HG02623 (cell line): ENCODE measurements at regions not wholly inside any gene's neighbourhood (a gene's known extent, or its start where the extent isn't known, plus 50 kb on each side); places are given as distances from the start of the nearest gene placed in this dataset.
"Not testable (repeated sequence)": the region's sequence is repeated elsewhere in the genome, so short reads cannot be mapped to it uniquely, and the experiment has no call there.

Experiments used
- ATAC-seq: cut with Tn5 transposase; IDR thresholded peaks from one replicate; pipeline ENCODE4 v1.9.1; 2021; ENCODE audit warnings: moderate library complexity; ENCODE audit not compliant: unreplicated experiment

DNA sequence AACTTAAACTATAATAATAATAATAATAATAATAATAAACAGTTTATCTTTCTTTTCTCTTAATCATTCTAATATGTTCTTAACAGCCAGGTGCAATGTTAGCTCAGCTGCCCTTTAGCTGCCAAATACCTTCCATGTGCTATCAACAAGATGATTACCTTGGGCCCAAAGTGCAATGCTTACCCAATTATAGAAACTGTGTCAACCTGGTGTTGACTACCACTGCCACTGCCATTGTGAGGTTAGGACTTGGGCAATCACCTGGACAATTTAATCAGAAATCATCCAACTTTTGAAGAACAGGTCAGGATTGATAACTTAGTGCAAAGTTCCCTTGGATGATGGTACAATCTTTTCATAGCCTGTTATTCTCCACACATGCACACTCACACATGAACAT, 371.8 kb upstream of the SALL1 start:
- no peak for ATAC-seq

DNA sequence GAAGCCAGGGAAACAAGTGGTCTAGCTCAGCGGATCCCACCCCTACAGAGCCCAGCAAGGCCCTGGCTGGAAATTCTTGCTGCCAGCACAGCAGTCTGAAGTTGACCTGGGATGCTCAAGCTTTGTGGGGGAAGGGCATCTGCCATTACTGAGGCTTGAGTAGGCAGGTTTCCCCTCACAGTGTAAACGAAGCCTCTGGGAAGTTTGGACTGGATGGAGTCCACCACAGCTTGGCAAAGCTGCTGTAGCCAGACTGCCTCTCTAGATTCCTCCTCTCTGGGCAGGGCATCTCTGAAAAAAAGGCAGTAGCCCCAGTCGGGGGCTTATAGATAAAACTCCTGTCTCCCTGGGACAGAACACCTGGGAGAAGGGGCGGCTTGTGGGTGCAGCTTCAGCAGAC, 365.9 kb upstream of the SALL1 start:
- not testable (repeated sequence) for ATAC-seq

DNA sequence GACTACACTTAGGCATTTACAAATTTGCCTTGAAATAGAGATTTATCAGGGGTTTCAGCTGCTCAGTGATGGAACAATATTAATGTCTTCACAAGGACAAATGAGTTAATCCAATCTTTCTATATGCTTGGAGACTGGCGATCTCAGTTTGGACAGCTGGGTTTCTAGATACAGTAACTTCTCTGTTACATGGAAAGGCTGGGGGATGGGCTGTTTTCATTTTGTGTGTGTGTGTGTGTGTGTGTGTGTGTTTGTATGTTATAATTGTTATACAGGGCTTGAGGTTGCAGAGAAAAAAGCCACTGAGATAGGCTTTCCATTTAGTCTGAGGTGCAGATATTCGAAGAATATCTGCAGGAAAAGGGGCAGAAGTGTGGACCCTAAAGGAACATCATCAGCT, 359.3 kb upstream of the SALL1 start:
- ATAC-seq: no peak

DNA sequence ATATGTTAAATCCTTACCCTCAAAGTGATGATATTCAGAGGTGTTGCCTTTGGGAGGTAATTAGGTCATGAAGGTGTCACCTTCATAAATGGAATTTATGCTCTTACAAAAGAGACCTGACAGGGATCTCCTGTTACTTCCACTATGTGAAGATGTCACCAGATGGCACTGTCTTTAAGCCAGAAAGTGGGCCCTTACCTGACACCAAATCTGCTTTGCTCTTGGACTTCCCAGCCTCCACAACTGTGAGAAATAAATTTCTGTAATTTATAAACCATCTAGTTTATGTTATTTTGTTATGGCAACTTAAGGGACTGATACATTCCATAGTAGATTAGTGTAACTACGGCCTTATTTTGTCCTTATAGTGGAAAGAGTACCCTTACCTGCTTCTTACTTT, 358.3 kb upstream of the SALL1 start:
- no peak for ATAC-seq

DNA sequence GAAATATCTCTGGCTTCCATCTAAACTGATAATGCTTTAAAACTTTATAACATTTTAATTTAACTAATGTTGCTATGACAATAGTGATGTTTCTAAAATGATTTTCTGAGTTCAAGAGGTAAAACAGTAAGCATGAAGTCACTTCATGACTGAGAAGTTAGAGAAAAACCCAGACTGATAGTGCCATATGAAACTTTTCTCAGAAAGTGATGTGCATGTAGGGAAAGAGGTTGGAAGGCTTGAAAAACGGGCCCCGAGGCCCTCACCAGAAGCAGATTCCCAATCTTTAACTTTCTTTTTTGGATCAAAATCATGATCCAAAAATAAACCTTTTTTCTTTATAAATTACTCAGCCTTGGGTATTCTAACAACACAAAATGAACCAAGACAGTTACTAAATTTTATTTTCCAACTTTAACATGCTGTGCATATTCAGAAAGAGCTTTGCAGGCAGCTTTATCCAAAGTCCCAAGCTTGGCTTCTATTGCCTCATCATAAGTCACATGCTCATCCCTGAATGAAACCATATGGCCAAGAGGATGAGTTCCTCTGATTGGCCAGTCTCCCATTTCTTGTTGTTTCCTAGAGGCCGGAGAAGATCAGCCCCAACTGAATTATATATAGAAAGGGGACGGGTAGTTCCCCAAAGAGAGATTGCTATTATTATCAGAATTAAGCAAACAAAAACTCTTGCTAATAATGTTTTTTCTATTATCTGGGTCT, 357.6 kb upstream of the SALL1 start:
- no peak for ATAC-seq

DNA sequence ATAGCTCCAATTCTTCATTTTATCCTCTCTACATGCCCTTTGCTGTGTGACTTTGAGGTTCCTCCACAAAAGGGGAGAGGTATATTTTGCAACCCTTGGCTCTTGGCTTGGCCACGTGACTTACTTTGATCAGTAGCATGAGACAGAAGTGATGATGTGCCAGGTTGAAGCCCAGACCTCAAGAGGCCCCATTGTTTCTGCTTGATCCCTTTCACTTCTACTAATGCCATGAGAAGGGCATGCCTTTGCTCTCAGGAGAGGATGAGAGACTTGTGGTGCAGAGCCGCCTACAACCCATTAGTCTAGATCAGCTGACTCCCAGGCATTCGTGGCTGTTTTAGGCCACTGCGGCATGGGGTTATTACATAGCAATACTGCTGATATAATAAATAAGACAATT, 356.2 kb upstream of the SALL1 start:
- ATAC-seq: no peak

DNA sequence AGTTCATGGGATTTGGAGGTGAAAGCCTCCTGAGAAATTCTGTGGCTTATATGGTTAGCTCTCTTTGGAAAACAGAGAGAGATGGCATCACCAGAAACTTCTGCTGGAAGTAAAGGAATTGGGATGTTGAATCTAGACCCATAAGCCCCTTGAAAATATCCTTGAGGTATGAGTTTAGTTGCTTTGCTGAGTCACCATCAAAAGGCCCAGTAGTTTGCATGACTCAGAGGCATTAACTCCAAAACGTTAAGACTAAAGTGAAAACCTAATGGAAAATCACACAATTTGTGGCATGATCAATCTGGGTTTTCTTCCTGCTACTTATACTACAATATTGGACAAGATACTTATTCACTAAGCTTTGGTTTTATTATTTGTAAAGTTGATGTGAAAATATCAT, 349.2 kb upstream of the SALL1 start:
- no peak for ATAC-seq

DNA sequence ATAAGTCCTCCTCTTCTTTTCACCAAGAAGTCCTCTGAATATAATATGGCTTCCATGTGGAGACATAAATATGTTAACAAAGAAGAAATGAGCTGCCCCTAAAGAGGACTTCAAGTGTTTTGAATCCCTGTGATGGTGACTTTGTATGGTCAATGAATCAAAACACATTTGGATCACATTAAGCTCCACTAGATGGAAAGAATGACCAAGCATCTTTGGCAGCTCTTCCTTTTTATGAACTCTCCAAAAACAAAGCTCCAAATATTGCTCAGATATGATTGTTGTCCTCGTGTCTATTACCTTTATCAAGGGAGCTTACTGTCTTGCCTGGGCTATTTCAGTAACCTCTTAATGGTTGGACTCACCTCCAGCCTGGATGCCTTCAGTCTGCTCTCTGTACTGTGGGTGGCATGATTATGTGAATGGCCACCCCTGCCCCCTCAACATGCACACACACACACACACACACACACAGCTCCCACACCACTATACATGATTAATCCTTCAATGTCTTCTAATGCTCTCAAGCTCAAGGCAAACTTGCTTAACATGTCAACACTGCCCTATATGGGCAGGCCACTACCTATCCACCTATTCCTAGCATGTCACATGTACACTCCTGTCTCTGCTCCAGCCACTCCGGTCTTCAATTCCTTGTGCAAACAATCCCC, 346.6 kb upstream of the SALL1 start:
- ATAC-seq: no peak

DNA sequence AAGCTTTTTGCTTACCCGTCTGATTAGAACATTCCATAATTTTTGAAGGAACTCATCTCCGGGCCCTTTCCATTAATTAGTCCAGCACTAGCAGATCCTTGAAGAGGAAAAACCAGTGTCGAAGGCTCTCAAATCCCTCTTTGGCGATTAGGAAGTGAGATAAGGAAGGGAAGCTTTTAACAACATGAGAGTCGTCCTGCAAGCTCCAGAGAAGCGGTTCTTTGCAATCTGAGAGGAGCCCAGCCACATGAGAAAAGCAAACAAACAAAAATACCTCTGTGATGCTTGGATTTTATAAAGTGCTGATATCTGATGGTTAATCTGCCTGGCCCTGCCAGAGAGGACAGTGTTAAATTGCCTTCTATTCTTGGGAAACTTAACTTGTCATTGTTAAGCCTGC, 339.8 kb upstream of the SALL1 start:
- no peak for ATAC-seq

DNA sequence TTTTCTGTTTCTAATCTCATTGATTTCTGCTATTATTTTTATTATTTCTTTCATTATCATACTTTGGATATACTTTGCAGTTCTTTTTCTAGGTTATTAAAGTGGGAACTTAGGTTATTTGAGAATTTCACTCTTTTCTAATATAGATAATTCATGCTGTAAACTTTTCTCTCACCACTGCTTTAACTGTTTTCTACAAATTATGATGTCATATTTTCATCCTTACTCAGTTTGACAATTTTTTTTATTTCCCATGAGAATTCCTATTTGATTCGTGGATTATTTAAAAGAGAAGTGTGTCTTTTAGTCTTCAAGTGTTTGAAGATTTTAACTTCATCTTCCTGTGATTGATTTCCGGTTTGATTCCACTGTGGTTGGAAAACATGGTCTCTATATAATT, 336.8 kb upstream of the SALL1 start:
- ATAC-seq: no peak

DNA sequence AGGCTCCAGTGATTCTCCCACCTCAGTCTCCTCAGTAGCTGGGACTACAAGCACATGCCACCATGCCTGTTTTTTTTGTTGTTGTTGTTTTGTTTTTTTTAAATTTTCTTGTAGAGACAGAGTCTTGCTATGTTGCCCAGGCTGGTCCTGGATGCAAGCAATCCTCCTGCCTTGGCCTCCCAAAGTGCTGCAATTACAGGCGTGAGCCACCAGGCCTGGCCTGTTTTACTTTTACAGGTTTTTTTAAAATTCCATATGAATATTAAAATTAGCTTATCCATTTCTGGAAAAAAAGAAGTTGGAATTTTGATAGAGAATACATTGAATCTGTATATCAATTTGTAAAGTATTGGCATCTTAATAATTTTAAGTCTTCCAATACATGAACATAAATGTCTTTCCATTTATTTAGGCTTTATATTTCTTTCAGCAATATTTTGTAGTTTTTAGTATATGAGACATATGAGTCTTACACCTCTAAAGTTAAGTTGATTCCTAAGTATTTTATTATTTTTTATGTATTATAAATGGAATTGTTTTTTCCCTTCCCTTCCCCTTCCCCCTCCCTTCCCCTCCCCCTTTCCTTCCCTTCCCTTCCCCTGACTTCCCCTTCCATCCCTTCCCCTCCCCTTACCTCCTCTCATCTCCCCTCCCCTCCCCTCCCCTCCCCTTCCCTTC, 323.5 kb upstream of the SALL1 start:
- ATAC-seq: no peak

DNA sequence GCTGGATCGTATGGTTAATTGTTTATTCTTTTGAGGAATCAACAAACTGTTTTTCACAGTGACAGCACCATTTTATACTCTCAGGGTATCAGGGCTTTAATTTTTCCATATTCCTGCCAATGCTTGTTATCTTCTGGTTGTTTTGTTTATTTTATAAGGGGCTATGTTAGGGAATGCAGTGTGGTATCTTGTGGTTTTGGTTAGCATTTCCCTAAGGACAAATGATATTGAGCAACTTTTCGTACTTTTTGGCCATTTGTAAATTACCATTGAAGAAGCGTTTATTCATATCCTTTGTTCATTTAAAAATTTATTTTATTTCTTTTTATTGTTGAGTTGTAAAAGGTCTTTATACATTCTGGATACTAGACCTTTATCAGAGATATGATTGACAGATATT, 322.0 kb upstream of the SALL1 start:
- ATAC-seq: no peak

DNA sequence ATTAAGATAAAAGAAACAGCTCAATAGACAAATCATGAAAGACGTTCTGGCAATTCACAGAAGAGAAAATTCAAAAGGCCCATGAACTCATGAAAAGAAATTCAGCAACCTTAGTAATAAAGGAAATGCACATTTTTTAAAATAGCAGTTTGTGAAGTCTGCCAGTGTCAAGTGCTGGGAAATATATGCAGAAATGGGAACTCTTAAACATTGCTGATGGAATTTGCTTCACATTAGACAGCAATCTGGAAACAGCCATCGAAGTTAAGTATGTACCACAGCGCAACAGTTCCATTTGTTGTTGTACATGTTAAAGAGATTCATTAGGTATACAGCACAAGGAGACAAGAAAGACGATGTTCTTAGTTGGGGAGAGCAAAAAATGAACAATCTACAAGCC, 319.4 kb upstream of the SALL1 start:
- no peak for ATAC-seq

DNA sequence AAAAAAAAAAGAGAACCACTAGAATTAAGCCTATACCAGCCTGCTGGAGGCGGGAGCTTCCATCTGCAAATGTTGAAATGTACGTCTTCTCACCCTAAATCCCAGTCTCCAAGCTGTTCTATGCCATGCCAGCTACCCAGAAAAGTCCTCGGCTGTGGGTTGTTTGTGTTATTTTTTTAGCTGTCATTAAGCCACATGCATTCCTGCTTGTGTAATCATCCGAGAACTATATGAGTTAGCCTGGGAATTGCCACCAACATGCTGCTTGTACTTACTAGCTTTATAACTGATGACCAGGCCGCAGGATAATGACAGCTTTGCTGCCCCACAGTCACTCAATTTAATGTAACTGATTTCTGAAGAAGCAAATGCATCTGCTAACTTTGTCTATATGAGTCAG, 313.9 kb upstream of the SALL1 start:
- no peak for ATAC-seq

DNA sequence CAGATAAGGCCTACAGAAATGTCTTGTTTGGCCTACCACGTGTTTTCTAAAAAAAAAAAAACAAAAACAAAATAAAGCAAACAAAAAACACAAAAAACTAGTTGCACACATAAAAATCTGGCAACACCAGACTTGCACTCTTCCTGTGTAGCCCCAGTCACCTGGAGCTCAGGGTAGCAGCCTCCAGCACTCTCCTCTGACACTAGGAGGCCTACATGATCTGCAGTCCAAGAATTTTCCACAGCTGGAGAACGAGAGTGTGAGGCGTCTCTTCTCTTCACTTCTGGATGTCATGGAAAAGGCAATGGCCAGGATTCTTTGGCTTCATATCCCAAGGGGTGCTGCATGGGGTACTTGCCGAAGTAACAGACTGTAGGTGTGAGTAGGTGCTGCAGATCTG, 310.2 kb upstream of the SALL1 start:
- no peak for ATAC-seq

DNA sequence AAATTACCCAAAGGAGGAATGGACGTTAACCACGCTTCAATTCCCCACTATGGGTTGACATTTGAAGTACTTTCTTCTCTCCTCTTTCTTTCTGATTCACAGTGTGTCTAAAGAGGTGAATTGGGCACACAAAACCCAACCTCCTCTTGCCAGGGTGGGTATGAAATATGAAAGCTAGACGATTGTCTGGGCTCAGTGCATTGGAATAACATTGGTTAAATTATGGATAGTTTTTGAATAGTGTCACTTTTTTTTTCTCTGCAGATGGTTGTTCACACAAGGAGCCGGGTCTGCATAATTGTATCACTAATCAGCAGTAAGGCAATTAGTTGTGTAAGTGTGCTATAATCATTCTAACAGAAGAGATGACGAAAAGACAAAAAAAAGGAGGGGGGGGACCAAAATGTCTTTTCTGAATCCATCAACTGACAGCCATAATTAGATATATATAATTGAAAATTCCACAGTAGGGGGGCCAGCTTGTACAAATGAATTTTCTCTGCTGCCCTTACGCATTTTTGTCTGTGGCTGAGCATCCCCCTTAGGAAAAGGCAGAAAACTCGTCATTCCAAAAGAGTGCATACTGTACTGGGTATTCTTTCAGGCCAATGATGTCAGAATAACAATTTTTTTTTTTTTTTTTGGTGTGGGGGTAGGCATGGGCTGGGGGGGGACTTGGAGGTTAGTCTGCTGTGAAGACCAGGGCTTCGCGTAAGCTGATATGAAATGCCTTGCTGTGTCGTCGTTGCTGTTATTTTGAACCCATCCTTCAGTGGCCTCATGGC, 307.5 kb upstream of the SALL1 start:
- no peak for ATAC-seq

DNA sequence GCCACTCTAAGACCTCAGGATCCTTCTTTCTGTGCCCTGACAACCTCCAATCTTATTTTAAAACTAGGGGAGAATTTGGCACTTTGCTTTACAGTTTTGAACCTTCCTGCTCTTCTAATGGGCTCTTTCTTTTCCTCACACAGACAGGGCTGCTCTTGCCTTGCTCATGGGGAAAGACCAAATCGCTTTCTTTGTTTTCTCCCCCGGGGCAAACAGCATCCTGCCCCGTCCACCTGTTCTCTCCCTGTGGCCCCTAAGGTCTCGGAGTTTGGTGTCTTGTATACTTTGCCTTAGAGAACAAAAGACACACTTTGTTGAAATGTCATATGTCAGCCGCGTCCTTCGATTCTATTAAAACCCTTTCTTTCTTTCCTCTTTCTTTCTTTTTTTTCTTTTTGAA, 306.7 kb upstream of the SALL1 start:
- no peak for ATAC-seq

DNA sequence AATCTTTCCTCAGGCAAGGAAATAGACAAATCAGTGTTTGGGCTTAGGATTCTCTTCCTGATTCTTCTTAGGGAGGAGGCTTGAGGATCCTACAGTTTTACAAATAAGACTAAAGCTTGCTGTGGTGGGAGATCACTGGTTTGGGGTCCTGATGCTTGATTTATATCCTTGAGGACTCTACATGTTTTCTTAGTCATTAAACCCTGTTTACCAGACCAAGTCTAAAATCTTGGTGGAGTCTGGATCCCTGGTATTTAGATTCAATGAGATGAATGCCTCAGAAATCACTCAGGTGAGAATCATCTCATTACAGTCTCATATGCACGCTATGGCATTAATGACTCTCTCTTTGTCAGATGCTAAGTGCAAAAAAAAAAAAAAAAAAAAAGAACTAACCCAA, 304.3 kb upstream of the SALL1 start:
- no peak for ATAC-seq

DNA sequence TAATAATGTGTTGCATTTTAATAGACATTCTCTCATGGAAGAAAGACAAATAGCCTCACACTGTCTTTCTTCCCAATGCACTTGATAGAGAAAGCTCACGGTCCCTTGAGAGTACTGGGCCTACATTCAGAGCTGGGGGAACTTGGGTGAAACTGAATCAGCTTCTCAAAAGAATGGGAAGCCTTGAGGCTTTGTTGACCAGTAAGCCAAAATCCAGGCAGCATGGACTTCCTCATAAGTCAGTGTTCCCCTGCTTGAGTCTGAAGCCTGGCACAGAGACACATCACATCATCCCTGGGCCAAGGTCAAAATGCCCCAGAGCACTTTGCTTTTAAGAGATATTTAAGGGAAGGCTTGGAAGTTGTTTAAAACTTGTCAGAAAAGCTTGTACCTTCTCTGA, 302.2 kb upstream of the SALL1 start:
- ATAC-seq: no peak

DNA sequence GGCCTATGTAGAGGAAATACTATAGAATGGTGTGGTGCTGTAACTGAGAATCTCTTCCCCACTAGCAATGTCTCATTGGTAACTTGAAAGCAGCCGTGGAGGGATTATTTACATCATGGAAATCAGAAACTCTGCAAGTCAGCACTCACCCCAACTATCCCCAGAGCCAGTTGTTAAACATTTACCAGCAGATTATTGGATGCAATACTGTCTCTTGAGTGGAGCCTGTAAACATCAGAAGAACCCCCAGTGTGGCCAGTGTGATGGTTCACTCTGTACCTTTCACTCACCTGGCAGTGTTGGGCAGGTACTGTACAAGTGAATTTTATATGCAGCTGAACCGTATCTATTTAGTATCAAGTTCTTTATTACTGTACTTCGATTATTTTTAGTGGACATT, 299.8 kb upstream of the SALL1 start:
- ATAC-seq: no peak

DNA sequence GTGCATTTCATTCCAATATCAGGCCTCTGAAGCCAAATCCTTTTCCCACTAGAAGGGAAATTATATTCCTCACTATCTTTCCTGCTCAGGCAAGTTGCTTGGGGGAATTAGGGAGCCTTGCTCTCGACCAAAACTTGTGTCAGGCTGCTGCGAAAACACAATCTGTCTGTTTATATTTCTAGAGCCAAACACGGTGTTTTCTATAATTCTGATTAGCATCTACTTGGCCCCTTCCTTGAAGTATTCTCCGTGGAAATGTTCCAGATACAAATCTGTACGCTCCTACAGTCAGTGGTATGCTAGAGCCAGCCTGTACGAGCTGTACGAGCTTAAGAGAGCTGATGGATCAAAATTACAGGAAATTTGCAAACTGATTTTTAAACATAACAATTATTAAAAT, 299.3 kb upstream of the SALL1 start:
- no peak for ATAC-seq

DNA sequence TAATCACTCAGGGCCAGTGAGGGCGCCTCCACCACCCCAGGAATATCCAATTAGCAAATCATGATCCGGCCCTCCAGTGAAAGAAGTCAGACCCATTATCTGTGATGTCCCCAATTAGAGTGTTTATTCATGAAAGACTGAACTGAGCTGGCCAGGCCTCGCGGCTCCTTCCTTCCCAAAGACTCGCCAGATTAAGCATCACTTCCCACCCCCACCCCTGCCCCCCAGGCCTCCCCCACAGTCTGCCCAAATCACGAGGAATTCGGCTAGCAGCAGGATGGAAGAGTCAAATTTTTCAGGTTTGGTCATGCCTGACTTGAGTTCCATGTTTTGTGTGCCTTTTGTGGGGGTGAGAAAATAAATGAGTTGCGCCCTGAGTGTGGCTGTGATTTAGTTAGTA, 298.4 kb upstream of the SALL1 start:
- no peak for ATAC-seq
